ENCODE measurements at regions not wholly inside any gene's neighbourhood (a gene's known extent, or its start where the extent isn't known, plus 50 kb on each side); places are given as distances from the start of the nearest gene placed in this dataset.

DNA sequence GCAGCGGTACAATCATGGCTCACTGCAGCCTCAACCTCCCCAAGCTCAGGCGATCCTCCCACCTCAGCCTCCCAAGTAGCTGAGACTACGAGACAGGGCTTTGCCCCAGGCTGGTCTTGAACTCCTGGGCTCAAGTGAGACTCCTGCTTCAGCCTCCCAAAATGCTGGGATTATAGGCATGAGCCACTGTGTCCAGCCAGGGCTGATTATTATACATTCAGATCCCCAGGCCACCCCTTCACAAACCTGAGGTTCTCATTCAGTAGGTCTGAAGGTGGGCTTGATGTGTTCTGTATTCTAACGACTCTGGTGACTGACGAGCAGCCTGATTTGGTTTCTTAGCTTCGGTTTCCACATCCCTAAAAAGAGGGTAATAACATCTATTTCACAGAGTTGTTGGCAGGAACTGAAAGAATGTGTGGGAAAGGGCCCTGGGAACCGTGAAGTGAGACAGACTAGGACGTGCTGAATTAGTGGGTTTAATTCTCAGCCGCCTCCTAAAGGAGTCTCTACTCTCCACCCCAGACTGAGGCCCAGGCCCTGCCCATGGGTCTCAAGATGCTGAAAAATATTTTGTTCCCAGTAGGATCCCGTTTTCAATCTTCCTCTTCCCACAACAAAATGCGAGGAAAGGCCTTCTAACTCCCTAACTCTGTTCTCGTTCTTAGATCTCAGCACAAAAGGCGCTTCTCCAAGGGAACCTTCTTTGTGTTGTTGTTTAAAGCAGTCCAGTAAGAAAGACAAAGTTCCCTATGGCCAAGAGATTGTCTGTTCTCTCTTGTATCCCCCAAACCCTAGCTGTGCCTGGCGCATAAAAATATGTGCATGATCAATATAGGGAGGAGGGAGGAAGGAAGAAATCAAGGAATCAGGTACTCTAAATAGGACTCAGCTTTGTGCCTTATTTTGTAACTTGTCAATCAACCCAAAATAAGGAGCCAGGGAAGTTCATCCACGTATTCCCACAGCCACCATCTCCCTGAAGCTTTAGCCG lies 210.0 kb upstream of the TOPAZ1 start:
- no peak for DNase-seq

DNA sequence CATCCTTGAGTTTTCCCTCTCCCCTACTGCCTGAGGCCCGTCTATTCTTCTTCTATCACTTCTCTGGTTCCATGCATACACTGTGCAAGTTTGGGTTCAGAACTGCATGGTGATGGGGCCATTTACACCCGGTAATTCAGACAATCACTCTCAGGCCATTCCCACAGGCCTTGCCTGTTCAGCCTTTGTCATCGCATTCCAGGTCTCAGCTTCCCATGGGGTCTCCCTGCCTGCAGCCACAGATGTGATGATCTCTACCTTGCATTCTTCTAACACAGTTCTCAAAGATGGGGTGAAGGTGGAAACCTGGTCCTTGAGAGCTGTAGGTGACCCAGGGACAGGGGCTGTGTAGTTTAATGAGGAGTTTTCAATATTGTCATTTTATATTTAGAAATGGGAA lies 209.2 kb upstream of the TOPAZ1 start:
- DNase-seq = no peak

DNA sequence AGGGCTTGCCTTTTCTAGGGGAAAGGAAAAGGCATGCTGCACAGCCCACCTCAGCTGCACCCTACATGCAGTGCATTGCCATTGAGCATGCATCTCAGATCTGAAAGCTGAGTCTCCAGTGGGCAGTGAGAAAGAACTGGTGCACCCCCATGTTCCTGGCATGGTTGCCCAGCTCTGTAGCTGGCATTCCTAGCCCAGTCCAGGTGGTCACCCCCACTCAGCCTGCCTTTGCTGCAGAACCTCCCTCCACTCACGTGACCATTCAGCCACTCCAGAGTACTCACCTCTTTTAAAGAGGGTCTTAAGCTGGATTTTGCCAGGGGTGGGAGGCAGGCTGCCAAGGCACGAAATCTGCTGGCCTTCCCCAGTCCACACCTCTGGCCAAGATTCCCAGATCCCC lies 208.6 kb upstream of the TOPAZ1 start:
- DNase-seq = no peak

DNA sequence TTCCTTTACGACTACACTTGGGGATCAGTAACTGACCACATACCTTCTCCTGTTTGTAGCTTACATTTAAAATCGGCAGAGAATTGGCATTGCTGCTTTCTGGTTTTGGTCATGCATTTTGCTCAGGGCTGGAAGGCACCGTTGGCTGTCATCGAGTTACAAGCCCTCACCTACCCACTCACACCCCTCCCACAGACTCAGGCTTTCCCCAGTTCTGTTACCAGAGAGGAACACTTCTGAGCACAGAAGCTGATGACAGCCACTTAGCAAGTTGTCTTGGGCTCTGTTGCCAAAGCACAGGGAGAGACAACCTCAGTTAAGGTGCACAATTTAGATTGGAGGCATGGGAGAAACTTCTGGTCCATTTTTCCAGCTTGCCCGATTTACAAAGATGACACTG lies 204.8 kb upstream of the TOPAZ1 start:
- no peak for DNase-seq

DNA sequence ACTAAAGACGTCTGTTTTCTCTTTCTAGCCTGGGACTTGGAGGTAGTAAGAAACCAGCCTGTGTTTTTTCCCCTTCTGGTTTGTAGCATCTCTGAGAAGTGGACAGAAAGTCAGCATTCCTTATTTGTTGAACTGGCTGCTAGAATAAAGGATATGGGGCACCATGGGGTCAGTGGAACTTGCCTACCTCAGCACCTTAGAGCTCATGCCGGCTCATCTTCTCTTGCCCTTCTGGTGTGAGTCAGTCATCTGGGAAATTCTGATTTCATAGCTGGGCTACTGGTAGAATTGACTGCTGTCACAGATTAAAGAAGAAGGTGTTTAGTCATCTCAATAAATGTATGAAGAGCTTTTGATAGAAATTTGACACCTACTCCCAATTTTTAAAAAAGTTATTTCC lies 202.7 kb upstream of the TOPAZ1 start:
- no peak for DNase-seq

DNA sequence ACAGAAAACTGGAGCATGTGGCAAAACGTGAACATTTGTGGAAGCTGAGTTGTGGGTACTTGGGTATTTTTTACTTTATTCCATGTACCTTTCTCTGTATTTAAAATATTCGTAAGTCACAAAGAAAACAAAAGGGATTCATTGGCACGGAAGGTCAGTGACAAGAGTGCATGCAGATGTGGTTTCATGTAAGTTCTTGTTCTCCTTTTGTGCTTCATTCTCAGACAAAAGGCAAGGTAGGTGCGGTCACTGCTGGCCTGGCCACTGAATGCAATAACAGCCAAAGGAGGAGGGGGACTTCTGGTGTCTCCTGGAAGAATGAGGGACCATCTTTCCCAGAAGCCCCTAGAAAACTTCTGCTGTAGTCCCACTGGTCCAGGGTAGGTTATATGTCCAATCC lies 200.0 kb upstream of the TOPAZ1 start:
- DNase-seq = no peak

DNA sequence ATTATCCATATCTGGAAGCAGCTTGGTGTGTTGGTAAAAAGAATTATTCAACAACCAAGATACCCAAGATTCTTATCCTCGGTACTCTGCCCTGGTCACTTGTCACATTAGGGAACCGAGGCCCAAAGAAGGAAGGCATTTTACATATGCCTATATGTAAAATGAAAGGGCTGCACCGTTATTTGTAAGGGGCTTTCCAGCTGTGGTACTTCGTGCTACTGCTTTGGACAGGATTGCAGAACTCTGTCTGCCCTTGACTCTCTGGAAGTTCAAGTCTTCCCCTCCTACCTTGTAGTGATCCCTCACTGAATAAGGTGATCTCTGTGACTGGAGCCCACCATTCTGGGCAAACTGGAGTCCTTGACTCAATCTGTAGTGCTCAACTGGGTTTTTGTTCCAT lies 198.9 kb upstream of the TOPAZ1 start:
- DNase-seq = no peak

DNA sequence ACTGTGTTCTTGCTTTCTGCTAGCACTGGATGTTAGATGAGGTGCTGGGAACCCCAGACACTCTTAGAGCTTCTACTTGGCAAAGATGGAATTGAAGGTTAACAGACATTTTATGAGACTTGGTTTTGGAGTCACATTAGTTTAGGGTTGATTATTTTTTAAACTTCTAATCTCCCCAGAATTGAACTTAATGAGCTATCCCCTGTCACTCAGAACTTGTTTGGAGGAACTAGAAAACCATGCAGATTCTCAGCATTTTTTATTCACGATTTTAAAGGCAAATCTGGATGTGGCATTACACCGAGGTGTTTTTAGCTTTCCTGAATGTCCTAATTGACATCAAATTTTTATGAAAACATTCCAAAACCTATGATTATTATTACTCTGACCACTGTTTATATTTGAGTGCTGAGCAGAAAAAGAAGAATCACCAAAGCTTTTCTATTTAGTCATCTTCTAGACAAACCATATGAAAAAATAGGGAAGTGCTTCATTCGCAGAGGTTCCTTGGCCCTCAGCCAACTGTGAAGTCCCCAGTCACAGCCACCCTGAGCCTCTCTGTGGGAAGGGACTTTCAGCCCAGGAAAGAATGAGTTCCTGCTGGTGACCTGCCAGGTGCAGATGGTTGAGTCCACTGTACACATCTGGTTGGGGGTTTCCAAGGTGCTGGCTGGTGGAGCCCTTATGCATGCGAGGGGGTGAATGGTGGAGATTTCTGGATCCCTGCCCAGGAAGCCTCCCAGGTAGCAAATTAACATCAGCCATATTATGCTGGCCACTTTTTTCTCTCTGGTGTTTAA lies 196.0 kb upstream of the TOPAZ1 start:
- peak; percentile 88 for DNase-seq

DNA sequence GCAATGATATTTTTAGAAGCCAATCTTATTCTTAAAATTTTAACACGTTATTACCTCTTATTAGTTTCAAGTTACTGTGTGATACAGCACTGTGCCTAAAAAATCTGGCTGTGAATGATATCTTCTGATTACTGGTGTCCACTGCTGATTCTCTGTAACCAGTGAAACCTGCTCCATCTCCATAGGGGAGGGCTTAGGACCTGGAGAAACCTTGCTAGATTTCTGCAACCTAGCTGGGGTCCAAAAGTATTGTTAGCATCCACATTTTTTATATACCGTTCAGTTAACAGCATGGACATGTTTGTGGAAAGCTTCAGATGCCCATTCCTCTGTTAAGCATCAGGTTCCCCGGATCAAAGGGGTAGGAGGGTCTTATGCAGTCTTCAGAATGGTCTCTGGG lies 193.9 kb upstream of the TOPAZ1 start:
- no peak for DNase-seq

DNA sequence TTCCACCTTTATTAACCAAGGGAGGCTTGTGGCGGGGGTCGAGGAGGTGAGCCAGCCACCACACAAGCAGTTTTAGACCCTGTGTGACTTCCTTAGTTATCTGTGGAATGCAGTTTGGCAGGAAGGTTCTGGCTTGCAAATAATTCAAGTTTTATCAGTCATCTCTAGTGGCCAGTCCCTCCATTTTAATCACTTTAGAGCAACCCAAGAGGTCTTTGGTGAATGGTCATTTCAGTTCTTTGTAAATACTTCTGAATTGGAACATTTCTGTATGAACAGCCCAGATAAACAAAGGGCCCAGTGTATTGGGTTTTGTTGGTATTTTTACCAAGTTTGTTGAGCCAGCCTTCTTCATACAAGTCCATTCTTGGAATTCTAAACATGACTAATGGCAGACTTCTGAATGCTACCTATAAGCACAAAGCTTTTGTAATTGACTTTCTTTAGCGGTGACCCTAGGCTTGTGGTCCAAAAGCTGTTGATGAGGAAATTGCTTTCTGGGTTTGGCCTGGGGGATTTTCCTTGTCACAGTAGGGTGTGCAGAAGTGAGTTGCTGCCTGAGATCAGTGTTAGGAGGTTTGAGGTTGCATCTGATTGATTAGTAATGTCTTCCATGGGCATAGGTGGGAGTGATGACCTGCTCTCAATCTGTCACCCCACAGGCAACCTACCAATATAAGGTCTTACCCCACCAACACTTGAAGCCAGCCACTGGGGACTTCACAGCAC lies 193.3 kb upstream of the TOPAZ1 start:
- no peak for DNase-seq

DNA sequence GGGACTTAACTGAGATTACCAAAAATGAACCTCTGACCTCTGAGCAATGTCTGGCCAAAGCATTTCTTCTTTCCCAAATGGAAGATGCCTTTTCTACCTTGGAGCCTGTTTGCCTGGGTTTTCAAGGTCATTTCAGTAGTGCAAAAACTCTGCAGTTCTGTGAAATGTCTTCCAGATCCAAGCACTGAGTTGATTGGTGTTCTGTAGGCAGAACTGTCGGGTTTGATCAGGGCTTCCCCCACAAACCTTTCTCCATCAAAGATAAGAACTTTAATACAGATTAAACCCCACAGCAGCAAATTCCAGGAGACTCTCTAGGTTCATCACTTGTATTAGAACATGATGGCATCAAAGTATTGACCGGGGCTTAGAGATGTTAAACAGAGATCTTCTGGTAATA lies 192.7 kb upstream of the TOPAZ1 start:
- DNase-seq = no peak

DNA sequence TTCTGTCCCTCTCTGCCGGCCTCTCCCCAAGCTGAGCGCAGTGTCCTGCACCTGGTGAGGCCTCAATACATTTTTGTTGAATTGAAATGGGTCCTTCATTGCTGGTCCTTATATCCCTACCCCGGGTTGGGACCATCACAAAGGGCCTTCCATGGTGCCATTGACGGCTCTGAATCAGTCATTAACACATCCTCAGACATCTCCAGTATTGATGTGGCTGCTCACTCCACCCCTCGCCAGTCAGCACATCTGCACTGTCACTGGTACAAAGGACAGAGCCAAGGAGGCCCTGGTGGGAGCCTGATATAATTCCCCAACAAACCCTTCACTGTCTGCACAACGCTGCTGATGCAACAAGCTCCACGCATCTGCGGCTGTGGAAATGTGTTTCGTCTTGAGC lies 191.6 kb upstream of the TOPAZ1 start:
- no peak for DNase-seq

DNA sequence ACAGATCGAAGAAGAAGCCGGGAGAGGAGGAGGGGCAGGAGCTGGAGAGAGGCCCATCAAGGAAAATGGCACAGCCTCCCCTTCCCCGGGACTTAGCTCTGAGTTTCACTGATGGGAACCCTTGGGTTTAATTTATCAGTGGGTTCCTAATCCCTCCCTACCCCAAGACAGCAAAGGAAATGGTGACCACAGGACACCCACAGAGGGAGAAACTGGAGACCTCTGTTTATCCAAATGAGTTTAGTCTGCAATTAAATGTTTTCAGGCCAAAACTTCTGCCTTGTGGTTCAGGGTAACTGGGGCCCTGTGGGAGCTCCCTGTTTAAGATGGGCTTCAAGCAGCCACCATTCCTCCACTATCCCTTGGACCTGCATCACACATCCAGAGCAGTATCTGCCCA lies 190.8 kb upstream of the TOPAZ1 start:
- DNase-seq = no peak

DNA sequence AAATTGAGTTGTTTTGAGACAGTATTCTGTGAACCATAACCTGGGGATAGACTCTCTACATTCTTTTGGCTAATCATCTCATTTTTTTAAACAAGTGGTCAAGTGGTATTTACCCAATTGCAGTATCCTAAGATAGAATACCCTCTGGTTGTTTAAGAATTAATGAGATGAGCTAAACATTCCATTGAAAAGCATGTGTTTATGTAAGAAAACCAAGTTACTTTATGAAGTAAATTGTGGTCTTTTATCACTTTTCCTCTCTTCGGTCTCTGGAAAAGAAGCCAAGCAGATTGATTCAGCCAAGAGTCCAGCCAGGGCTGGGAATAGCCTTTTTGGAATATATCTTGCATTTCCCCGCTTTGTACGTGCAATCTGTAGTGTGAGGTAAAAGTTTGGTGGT lies 185.7 kb upstream of the TOPAZ1 start:
- DNase-seq = no peak

DNA sequence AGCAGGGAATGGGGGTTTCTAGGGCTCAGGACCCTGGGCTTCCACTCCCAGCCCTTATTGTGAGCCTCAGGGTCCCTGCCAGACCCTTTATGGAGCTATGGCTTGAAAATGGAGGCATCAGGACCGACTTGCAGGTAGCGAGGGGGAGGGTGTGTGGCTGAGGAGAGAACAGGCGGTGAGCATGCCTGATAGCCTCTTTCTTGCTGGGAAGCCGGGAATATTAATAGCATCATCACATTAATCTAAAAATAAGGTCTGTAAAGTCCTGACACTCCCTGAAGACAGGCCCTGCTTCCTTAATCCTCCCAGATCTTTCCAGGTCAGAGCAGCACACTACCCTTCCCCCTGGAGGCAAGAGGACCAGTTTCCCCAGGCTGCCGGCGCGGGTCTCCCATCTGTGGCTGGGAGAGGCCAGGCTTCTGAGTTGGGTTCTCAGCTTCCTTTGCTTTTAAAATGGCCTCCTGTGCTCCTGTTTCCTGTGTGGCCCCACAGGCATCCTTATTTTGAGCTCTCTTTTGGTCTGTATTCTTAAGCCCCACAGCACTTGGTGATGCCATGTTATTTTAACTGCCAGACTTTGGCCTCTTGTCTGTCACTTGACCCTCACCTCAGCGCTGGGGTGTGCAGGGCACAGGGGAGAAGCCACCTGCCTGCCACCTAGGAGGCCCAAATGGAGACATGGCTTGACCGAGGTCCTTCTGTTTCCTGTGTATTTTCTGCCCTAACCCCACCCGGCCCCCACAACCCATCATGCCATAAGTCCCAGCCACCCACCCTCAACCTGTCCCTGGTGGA lies 185.0 kb upstream of the TOPAZ1 start:
- no peak for DNase-seq

DNA sequence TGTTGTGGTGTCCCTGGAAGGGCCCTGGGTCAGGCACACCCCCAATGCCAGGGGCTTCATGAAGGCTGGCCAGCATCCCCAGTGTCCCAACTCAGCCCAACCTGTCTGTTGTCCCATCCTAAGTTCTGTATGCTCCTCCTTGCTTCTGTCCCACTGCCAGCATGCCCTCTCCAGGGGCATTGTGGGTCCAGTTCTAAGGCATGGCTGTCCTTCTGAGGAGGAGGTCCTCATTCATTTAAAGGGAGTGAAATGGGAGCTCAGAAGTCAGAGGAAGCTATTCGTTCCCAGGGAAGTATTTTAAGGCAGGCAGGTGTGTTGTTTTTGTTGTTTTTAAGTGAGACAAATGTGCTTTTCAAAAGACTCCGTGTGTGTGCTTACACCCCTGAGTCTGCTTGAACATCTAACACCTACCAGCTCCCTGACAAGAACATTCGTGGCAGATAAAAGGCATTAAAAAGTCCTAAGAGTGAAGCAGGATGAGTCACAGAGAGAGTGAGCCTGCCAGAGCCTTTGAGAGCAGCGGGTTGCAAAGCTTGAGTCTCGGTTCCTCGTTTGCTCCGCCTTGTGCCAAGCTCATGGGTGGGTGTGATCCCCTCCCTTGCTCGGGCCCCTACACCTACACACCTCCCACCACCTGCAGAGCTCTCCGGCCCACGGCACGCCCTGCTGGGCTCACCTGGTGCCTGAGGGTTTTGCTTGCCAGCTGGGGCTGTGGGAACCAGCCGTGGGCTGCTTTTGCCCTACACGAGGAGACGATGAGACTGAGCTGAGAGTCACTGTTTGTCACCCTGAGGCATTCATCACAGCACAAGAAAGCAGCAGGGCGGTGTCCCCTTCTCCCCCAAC lies 183.4 kb upstream of the TOPAZ1 start:
- no peak for DNase-seq

DNA sequence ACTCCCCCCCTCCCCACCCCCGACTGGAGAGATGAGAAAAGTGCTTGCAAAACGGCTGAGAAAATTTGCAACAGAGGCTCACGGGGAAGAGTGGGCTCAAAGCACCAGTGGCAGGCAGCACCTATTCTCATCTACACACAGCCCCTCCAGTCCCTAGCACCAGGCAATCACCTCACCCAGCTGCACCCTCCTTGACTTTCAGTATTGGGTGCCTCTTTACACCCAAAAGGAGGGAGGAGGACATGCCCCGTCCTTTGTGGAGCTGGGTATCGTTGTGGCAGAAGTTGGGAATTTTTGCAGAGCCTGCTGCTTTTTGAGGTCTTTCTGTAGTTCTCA lies 182.8 kb upstream of the TOPAZ1 start:
- no peak for DNase-seq

DNA sequence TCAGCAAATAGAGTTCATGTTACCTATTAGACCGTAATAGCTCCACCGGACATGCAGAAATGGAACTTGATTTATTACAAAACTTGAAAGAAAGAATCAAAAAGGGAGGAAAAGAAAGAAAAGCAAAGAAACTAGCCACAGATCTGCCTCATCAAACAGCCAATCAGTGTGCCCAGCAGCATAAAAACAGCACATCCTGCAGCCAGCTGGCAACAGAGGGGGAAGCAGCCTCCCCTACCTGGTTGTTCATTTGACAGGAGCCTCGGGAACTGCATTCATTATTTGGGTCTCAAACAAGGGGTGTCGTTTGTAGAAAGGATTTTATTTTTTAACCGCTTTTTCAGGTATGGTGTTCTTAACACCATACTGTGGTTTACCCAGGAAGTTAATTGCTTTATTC lies 181.5 kb upstream of the TOPAZ1 start:
- no peak for DNase-seq

DNA sequence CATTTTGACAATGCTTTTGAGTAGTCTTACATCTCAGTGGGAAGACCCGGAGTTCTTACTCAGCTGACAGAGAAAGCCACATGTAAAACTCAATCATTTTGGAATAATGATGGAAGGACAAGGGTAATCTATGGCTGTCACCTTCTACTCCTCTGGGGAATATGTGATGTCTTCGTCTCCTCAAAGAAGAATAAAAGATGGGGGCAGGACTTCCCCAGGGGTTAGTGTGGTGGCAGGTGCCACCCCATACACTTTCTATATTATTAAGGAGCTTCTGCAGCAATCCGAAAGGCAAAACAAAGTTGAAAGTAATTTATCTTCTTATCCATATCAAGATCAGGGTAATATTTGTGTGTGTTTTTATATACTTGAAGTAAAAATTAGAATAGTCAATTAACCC lies 180.4 kb upstream of the TOPAZ1 start:
- no peak for DNase-seq

DNA sequence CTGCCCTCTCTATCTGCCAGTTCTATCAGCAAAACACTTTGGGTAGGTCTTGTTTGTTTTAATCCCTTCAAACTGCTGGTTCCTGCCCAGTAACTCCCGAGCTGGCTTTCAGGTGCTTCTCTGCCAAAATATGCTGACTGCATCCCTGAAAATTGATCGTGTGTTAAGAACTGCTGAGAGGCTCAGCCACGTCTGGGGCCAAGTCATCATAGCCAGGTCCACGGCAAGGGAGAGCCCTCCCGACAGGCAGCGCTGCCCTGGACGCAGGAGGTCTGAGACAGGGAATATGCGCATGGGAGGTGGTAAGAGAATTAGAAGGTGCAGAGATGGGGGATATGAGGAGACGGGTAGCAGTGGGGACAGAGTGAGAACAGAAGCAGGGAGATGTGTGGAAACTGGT lies 179.7 kb upstream of the TOPAZ1 start:
- peak; percentile 50 for DNase-seq

DNA sequence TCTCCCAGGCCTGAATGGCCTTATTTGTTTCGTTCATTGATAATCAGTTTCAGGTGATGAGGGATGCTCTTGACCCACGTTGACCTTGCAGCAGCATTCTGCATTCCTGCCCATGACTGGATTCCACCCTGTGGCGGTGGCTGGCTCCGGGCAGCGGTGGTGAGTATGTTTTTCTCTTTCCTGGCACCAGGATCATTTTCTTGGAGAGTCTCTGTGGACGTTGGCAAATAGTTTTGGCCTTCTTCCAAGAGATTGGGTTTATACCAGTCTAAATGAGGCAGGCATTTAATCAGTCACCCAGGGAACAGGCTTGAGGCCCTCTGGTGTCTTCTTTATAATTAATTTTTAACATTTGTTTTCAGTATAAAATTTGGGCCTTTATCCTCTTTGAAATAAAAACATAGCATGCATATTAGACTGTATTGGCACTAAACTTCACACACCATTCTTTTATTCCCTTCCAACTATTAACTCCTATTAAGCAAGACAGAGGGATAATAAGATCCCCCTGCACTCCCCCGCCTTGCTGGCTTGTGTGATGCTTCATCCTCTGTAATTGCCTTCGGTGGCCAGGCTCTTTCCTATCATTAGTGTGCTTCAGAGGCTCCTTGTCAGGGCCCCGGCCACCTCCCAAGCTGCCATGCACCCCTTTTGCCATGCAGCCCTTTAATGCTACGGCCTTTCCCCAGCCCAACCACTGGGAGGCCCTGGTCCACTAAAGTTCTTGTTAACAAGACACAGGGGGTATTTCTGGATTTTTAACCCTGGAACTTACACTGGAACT lies 176.2 kb upstream of the TOPAZ1 start:
- DNase-seq = peak; percentile 84

Data from NCI-H1105 treated with DMSO at 0.1 percent for 48 hours (cell line).